IMR-90 (cell line): ENCODE measurements at regions not wholly inside any gene's neighbourhood (a gene's known extent, or its start where the extent isn't known, plus 50 kb on each side); places are given as distances from the start of the nearest gene placed in this dataset.

Experiments
- ATAC-seq: fragments of 200-7000 bp; cut with Tn5 transposase; 2 replicates; pipeline ENCODE4 v1.9.1; 2020; ENCODE audit warnings: low read depth, mild to moderate bottlenecking, moderate library complexity
- BruUV-seq: library from RNA; stranded (reverse); fragments of 400-500 nt; replicated peaks from 2 replicates; lab custom pipeline; 2021; lab: Mats Ljungman, UMichigan
- CTCF ChIA-PET: fragments of 300-600 bp; formaldehyde crosslinking; extraction: SDS; loops from one replicate; lab custom pipeline; 2021; ENCODE audit warnings: antibody characterized with exemption; lab: Yijun Ruan, JAX
- POLR2A ChIA-PET: fragments of 300-600 bp; sonication (Branson Sonifier 250); formaldehyde crosslinking; loops from one replicate; lab custom pipeline; 2022; ENCODE audit warnings: antibody characterized with exemption; ENCODE audit not compliant: unreplicated experiment; lab: Charles Lee
- DNase-seq: peaks from one replicate; pipeline ENCODE4 v3.0.0; 2013
- H2AFZ ChIP-seq: replicated peaks from 2 replicates; pipeline ENCODE3; 2013; ENCODE audit warnings: low read length, mild to moderate bottlenecking; ENCODE audit not compliant: poor library complexity
- H2AK5ac ChIP-seq: 2 replicates; pipeline ENCODE4 v1.6.1; 2013; ENCODE audit warnings: low read depth, low read length, inconsistent platforms
- H2AK9ac ChIP-seq: replicated peaks from 2 replicates; pipeline ENCODE3; 2013; ENCODE audit warnings: mild to moderate bottlenecking, low read depth, low read length, moderate library complexity; ENCODE audit not compliant: poor library complexity
- H2BK120ac ChIP-seq: 2 replicates; pipeline ENCODE4 v1.6.1; 2013; ENCODE audit warnings: low read depth, low read length, inconsistent platforms
- H2BK15ac ChIP-seq: 3 replicates; pipeline ENCODE4 v1.6.1; 2013; ENCODE audit warnings: low read depth, low read length, inconsistent platforms
- H2BK20ac ChIP-seq: 2 replicates; pipeline ENCODE4 v1.6.1; 2013; ENCODE audit warnings: low read depth, mild to moderate bottlenecking, inconsistent platforms, low read length, moderate library complexity
- H2BK5ac ChIP-seq: 2 replicates; pipeline ENCODE4 v1.6.1; 2013; ENCODE audit warnings: mild to moderate bottlenecking, low read depth, low read length, inconsistent platforms; ENCODE audit not compliant: poor library complexity, severe bottlenecking
- H3K14ac ChIP-seq: replicated peaks from 2 replicates; pipeline ENCODE4 v1.6.1; 2013; ENCODE audit warnings: low read depth, low read length, inconsistent platforms
- H3K18ac ChIP-seq: 2 replicates; pipeline ENCODE4 v1.6.1; 2013; ENCODE audit warnings: low read depth, low read length, control low read depth
- H3K23ac ChIP-seq: 2 replicates; pipeline ENCODE4 v1.6.1; 2013; ENCODE audit warnings: low read depth, low read length, inconsistent platforms
- H3K27ac ChIP-seq: 2 replicates; pipeline ENCODE4 v1.5.1; 2013; ENCODE audit warnings: mild to moderate bottlenecking, control low read depth, low read length; ENCODE audit not compliant: insufficient read depth
- H3K27me3 ChIP-seq: 2 replicates; pipeline ENCODE4 v1.6.1; 2013; ENCODE audit warnings: low read length; ENCODE audit not compliant: control insufficient read depth, insufficient read depth
- H3K36me3 ChIP-seq: 2 replicates; pipeline ENCODE4 v1.6.1; 2013; ENCODE audit warnings: low read length, mixed read lengths; ENCODE audit not compliant: control insufficient read depth, insufficient read depth
- H3K4ac ChIP-seq: 2 replicates; pipeline ENCODE4 v1.6.1; 2013; ENCODE audit warnings: low read depth, low read length, inconsistent platforms
- H3K4me1 ChIP-seq: 2 replicates; pipeline ENCODE4 v1.6.1; 2013; ENCODE audit warnings: low read length, mixed read lengths; ENCODE audit not compliant: control insufficient read depth, insufficient read depth
- H3K4me2 ChIP-seq: 2 replicates; pipeline ENCODE4 v1.6.1; 2013; ENCODE audit warnings: low read depth, mild to moderate bottlenecking, control low read depth, low read length, moderate library complexity
- H3K4me3 ChIP-seq: 2 replicates; pipeline ENCODE4 v1.5.1; 2013; ENCODE audit warnings: low read depth, mild to moderate bottlenecking, control low read depth, low read length, moderate library complexity; ENCODE audit not compliant: insufficient read depth
- H3K56ac ChIP-seq: 2 replicates; pipeline ENCODE4 v1.6.1; 2013; ENCODE audit warnings: low read length, inconsistent platforms; ENCODE audit not compliant: insufficient read depth; ENCODE audit errors: extremely low read depth
- H3K79me1 ChIP-seq, 2 experiments: 2 replicates each; pipeline ENCODE4 v1.6.1; 2013; ENCODE audit warnings: low read length in 2 of 2, inconsistent platforms in 1 of 2, low read depth in 1 of 2
- H3K9ac ChIP-seq: 2 replicates; pipeline ENCODE4 v1.6.1; 2013; ENCODE audit warnings: low read depth, low read length, control low read depth
- H3K9me1 ChIP-seq: 2 replicates; pipeline ENCODE4 v1.6.1; 2013; ENCODE audit warnings: low read length, inconsistent platforms; ENCODE audit not compliant: insufficient read depth
- H3K9me3 ChIP-seq: 2 replicates; pipeline ENCODE4 v1.6.1; 2013; ENCODE audit warnings: low read length; ENCODE audit not compliant: control insufficient read depth, insufficient read depth
- H4K20me1 ChIP-seq: 2 replicates; pipeline ENCODE4 v1.6.1; 2013; ENCODE audit warnings: low read length, inconsistent platforms; ENCODE audit not compliant: insufficient read depth
- H4K5ac ChIP-seq: 2 replicates; pipeline ENCODE4 v1.6.1; 2013; ENCODE audit warnings: mild to moderate bottlenecking, low read depth, low read length, control low read depth
- H4K8ac ChIP-seq, 2 experiments: 2 replicates each; pipeline ENCODE4 v1.6.1; 2013; ENCODE audit warnings: low read depth in 2 of 2, low read length in 2 of 2, control low read depth in 1 of 2, inconsistent platforms in 1 of 2
- H4K91ac ChIP-seq: 2 replicates; pipeline ENCODE4 v1.6.1; 2013; ENCODE audit warnings: low read depth, low read length, inconsistent platforms; ENCODE audit not compliant: insufficient read depth
- BHLHE40 ChIP-seq: fragments of 150-350 bp; IDR thresholded peaks from 2 replicates; pipeline ENCODE4 v1.6.1; 2016; ENCODE audit warnings: mild to moderate bottlenecking, low read depth, low read length
- CEBPB ChIP-seq: IDR thresholded peaks from 2 replicates; pipeline ENCODE4 v1.6.1; 2012; ENCODE audit warnings: low read depth, low read length, improper control_type of control experiment
- CHD1 ChIP-seq: IDR thresholded peaks from 2 replicates; pipeline ENCODE4 v1.6.1; 2012; ENCODE audit warnings: low read depth, low read length, improper control_type of control experiment
- ELK1 ChIP-seq: fragments of 150-350 bp; IDR thresholded peaks from 2 replicates; pipeline ENCODE4 v1.6.1; 2016; ENCODE audit warnings: low read depth, mild to moderate bottlenecking, low read length, moderate library complexity, borderline replicate concordance
- FOS ChIP-seq: fragments of 150-350 bp; IDR thresholded peaks from 2 replicates; pipeline ENCODE4 v1.6.1; 2016; ENCODE audit warnings: low read depth, low read length
- MAFK ChIP-seq: IDR thresholded peaks from 2 replicates; pipeline ENCODE4 v1.6.1; 2012; ENCODE audit warnings: low read depth, low read length, improper control_type of control experiment
- MAZ ChIP-seq: IDR thresholded peaks from 2 replicates; pipeline ENCODE4 v1.6.1; 2012; ENCODE audit warnings: low read depth, mild to moderate bottlenecking, low read length, improper control_type of control experiment, moderate library complexity, borderline replicate concordance
- MXI1 ChIP-seq: IDR thresholded peaks from 2 replicates; pipeline ENCODE4 v1.6.1; 2012; ENCODE audit warnings: low read depth, mild to moderate bottlenecking, low read length, moderate library complexity, borderline replicate concordance
- NFE2L2 ChIP-seq: fragments of 150-350 bp; IDR thresholded peaks from 2 replicates; pipeline ENCODE4 v1.6.1; 2016; ENCODE audit warnings: low read depth, mild to moderate bottlenecking, low read length
- POLR2A ChIP-seq: IDR thresholded peaks from 2 replicates; pipeline ENCODE4 v1.6.1; 2012; ENCODE audit warnings: mild to moderate bottlenecking, low read depth, low read length
- RAD21 ChIP-seq: IDR thresholded peaks from 2 replicates; pipeline ENCODE4 v1.6.1; 2012; ENCODE audit warnings: low read length, improper control_type of control experiment
- RCOR1 ChIP-seq: IDR thresholded peaks from 2 replicates; pipeline ENCODE4 v1.6.1; 2012; ENCODE audit warnings: mild to moderate bottlenecking, low read length, improper control_type of control experiment; ENCODE audit not compliant: insufficient replicate concordance
- RFX5 ChIP-seq: IDR thresholded peaks from 2 replicates; pipeline ENCODE4 v1.8.0; 2012; ENCODE audit warnings: low read depth, mild to moderate bottlenecking, low read length, moderate library complexity
- SMC3 ChIP-seq: fragments of 150-350 bp; IDR thresholded peaks from 2 replicates; pipeline ENCODE4 v1.6.1; 2016; ENCODE audit warnings: low read depth, mild to moderate bottlenecking, antibody characterized with exemption, low read length, moderate library complexity
- USF2 ChIP-seq: fragments of 150-350 bp; IDR thresholded peaks from 2 replicates; pipeline ENCODE4 v1.6.1; 2017; ENCODE audit warnings: mild to moderate bottlenecking, antibody characterized with exemption, low read length, low read depth
- WGBS, 2 experiments: methylation state at CpG; one replicate each; pipeline versions ENCODE4 v1.1.5 to v1.1.7; 2013; ENCODE audit warnings: missing lambda C conversion rate in 2 of 2; ENCODE audit not compliant: insufficient read length in 1 of 2; ENCODE audit errors: extremely low coverage in 2 of 2; 5-methylcytosine and 5-hydroxymethylcytosine counted together
- dilution Hi-C: fragments of 300-500 bp; cut with HindIII; formaldehyde crosslinking; loops from one replicate; pipeline ENCODE4 v1.14.3; 2018; ENCODE audit warnings: low sequenced_read_pairs; ENCODE audit not compliant: unreplicated experiment
- in situ Hi-C: fragments of 300-500 bp; cut with MboI; formaldehyde crosslinking; loops from 3 replicates; pipeline ENCODE4 v1.14.3; 2019; ENCODE audit warnings: low sequenced_read_pairs, inconsistent platforms, mixed read lengths
- intact Hi-C: fragments of 100-400 bp; cut with micrococcal nuclease; formaldehyde crosslinking; loops from 2 replicates; pipeline ENCODE4 v1.10.0; 2022
- TF ChIP-seq, protein P1 (sequence below): conservative IDR thresholded peaks from 2 replicates; pipeline ENCODE4 v1.5.1; 2012; ENCODE audit warnings: mild to moderate bottlenecking, low read depth, low read length, improper control_type of control experiment

DNA sequence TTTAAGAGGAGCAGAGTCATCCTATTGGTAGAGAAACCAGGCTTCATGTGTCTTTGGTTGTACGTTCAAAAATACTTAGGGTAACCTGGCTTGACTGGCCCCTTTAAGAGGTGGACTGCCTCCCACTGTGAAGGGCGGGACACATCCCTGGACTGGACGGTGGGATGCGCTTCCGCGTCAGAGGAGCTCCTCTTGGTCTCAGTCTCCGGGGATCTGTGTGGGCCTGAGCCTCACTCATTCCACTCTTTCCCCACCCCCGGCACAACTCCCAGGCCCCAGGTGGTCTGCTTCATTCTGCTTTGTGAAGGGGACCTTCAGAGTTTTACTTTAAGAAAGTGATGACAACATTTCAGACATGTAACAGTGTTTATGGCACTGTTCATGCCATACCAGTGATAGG lies 601.1 kb downstream of the IRX1 start:
- no peak overlapping the region for H3K14ac ChIP-seq
- H3K4ac ChIP-seq = no peak overlapping the region
- TF ChIP-seq POLR2A = no peak
- TF ChIP-seq NFE2L2 = no peak
- no peak for TF ChIP-seq RAD21
- TF ChIP-seq ELK1 = no peak
- TF ChIP-seq CHD1 = no peak
- TF ChIP-seq, protein P1, sequence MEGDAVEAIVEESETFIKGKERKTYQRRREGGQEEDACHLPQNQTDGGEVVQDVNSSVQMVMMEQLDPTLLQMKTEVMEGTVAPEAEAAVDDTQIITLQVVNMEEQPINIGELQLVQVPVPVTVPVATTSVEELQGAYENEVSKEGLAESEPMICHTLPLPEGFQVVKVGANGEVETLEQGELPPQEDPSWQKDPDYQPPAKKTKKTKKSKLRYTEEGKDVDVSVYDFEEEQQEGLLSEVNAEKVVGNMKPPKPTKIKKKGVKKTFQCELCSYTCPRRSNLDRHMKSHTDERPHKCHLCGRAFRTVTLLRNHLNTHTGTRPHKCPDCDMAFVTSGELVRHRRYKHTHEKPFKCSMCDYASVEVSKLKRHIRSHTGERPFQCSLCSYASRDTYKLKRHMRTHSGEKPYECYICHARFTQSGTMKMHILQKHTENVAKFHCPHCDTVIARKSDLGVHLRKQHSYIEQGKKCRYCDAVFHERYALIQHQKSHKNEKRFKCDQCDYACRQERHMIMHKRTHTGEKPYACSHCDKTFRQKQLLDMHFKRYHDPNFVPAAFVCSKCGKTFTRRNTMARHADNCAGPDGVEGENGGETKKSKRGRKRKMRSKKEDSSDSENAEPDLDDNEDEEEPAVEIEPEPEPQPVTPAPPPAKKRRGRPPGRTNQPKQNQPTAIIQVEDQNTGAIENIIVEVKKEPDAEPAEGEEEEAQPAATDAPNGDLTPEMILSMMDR = no peak
- no peak for TF ChIP-seq CEBPB
- TF ChIP-seq BHLHE40 = no peak
- TF ChIP-seq USF2 = no peak
- no peak for TF ChIP-seq MAZ
- no peak for TF ChIP-seq MAFK
- no peak for TF ChIP-seq FOS
- no peak for TF ChIP-seq SMC3
- no peak for TF ChIP-seq MXI1
- TF ChIP-seq RFX5 = no peak
- TF ChIP-seq RCOR1 = no peak
- no TSS peak for BruUV-seq
- intact Hi-C loops (no loop called here), in situ Hi-C loops (no loop called here), dilution Hi-C loops (no loop called here)
- H4K91ac ChIP-seq = no peak overlapping the region
- H3K27me3 ChIP-seq = no peaks in the 10 kb centered on the region
- no peak overlapping the region for H3K4me3 ChIP-seq
- no peak overlapping the region for H3K56ac ChIP-seq
- no peak overlapping the region for H2AK5ac ChIP-seq
- H3K23ac ChIP-seq = no peak overlapping the region
- H4K5ac ChIP-seq = no peak overlapping the region
- no peak overlapping the region for H2AFZ ChIP-seq
- ChIA-PET CTCF (no interaction called here), POLR2A (no interaction called here)
- no peaks in the 10 kb centered on the region for H3K4me1 ChIP-seq
- no peak overlapping the region for H3K18ac ChIP-seq
- H3K36me3 ChIP-seq = no peaks in the 10 kb centered on the region
- ATAC-seq (no peak), DNase-seq (no peak)
- no peak overlapping the region for H4K8ac ChIP-seq
- no peak overlapping the region for H2AK9ac ChIP-seq
- no peak overlapping the region for H3K27ac ChIP-seq
- no peak overlapping the region for H2BK15ac ChIP-seq
- H3K79me1 ChIP-seq = no peaks in the 10 kb centered on the region
- WGBS, 2 experiments = no CpG with 5 or more reads among the region's 8 CpGs
- no peaks in the 10 kb centered on the region for H3K9me1 ChIP-seq
- no peak overlapping the region for H2BK5ac ChIP-seq
- no peak overlapping the region for H3K9ac ChIP-seq
- H3K9me3 ChIP-seq = peaks cover 6% of the 10 kb centered on the region
- no peak overlapping the region for H2BK20ac ChIP-seq
- no peak overlapping the region for H2BK120ac ChIP-seq
- no peak overlapping the region for H3K4me2 ChIP-seq
- H4K20me1 ChIP-seq = no peaks in the 10 kb centered on the region
